ENCODE measurements at regions not wholly inside any gene's neighbourhood (a gene's known extent, or its start where the extent isn't known, plus 50 kb on each side); places are given as distances from the start of the nearest gene placed in this dataset.

DNA sequence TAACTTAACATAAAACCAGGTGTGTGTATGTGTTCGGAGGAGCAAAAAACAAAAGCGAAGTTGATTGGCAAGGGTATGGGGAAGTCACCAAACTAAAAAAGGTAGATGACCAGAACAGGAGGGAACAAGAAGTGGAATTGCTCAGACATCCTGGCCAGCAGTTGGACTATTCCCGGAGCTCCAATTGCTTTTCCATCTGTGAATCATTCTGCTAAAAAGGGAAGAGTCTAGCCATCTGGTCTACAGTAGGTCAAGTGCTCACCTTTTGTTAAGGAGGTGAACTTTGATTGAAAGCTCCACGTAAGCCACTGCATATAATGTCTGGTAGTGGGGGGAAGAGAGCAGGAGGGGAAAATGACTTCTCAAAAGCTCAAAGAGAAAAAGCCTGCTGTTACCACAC, 50.0 kb upstream of the BET1 start:
- no peak for FAIRE-seq

DNA sequence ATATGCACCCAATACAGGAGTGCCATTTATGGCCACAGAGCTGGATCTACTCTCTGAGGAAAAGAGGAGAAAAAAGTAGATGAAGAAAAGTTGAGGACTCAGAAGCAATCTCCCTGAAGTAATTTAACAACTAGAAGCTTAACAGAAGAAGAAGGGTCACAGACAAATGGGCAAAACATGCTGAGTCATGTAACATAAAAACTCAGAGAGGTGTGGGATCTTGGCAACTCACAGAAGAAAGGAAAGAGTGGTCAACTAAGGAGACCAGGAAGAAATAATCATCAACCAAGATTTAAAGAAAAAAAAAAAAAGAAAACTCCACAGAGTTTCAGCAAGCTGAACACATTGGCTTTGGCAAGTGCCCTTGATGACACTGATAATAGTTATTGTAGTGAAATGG, 51.8 kb upstream of the BET1 start:
- FAIRE-seq: no peak

DNA sequence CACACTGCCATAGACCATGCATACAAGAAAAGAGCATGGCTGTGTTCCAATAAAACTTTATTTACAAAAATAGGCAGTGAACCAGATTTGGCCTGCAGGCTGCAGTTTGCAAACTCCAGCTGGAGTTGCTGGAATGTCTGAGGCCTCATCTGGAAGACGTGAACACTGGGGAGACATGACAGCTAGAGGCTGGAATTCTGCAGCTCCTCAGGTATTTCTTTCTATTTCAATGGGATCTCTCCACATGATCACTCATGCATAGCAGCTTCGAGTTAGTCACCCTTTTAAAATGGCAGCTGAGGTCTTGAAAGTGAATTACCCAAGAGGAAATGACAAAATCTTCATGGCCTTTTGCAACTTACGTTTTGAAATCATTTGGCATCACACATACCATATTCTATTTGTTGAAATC, 52.6 kb upstream of the BET1 start:
- FAIRE-seq: no peak

DNA sequence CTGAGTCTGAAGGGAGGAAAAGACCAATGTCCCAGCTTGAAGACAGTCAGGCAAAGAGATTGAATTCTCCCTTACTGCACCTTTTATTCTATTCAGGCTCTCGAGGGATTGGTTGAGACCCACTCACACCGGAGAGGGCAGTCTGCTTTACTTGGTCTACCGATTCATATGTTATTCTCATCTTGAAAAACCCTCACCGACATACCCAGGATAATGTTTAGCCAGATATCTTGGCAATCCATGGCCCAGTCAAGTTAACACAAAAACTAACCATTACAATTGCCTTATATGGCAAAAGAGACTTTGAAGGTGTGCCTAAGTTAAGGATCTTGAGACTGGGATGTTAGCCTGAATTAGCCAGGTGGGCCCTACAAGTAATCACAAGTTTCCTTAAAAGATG, 53.8 kb upstream of the BET1 start:
- no peak for FAIRE-seq

DNA sequence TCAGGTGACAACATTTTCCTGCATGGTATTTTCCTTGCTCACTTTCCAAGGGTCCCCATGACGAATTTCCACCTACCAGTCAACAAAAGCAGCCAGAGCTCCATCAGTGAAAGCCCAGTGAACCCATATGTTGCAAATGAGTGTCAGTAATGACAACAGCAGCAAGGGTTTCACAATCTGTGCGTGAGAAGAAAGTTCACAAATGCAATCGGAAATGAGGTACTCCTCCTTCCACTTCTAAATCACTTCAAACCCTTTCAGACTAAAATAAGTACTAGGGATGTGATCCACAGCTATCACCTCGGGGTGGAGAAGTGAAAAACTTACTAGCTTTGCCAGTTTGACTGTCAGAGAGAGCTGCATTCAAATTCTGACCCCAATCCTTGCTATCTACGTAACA, 55.6 kb upstream of the BET1 start:
- no peak for FAIRE-seq

DNA sequence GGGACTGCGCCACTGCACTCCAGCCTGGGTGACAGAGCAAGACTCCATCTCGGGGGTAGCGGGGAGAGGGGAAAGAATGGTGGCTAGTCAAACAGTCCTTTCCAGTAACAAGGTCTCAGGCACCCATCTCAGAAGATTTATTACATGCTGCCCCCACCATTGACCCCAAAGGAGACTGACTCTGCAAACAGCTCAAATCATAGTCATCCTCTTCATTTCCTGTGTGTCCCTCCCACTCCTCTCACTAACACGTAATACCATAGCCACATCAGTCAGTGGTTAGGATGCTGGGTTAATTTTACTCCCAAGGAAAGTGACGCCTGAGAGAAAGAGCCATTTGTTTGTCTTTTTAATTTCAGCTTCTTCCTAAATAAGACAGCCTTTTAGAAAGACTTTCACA, 56.6 kb upstream of the BET1 start:
- FAIRE-seq: no peak

DNA sequence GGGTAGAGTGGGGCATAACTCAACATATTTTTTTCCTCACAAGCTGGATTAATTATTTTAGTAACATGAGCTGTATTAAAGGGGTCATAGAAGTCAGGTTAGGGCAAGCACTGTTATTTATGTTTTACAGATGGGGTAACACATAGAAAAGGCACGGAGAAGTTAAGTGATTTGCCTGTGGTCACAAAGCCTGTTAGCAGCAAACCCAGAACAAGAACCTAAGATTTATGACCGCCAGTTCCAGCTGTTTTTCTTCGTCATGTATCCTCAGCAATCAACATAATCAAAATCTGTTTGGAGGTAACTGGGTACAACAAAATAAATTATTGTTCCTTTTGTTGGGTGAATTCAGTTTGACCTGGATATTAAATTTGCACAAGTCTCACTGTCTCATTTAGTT, 57.2 kb upstream of the BET1 start:
- no peak for FAIRE-seq

DNA sequence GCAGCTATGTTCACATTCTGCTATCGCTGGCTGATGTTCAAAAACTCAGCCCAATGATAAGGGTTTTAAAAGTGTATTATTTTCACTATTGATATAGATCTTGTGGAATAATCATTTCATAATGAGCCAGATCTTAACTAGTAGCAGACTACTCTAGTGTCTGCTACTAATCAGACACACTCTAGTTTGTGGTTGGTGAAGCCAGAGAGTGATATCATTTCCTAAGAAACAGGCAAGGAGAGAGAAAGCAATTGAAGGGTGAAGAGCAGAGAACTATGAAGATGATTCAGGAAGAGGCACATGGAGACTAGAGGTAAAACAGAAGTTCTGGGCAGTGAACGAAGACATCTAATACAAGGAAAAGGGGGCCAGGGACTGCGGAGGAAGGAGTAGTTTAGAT, 58.2 kb upstream of the BET1 start:
- FAIRE-seq: no peak

DNA sequence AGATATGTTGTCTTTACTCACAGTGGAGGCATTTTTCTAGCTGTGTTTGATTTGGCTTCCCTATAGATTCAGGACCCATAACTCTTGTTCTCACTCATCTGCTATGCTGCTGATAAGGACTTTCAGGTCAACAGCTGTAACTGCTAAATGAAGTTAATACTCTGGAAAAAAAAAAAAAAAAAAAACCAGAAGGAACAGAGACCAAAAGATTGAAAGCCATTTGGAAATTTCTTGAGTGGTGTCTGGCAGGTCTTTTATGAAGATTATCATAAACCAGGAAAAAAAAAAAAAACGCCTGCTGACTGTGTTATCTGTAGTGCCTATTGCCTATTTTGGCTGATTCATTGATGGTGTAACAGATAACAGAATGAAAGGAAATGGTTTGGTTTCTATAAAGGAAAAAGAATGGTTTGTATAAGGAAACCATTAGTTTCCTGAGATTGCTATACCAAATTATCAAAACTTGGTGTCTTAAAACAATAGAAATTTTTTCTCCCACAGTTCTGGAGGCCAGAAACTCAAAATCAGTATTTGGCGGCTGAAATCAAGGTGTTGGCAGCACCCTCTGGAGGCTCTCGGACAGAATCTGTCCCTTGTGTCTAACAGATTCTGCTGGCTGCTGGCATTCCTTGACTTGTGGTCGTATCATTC, 60.5 kb upstream of the BET1 start:
- no peak for FAIRE-seq

DNA sequence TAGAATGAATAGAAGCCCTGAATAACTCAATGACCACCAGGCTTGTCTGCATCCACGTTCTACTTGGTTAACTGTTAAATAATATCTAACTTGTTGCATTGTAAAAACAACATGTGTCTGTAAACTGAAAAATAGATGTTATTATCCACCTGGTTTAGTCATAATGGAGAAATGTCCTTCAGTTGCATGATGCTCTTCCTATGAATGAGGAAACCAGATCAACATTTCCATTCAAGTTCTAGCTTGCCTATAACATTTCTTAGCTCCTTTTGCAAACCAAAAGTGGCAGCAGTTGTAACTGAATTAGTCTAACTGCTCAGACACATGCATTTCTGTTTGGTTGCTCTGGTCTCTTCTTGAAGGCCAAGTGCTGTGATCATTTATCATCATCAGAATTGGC, 62.9 kb upstream of the BET1 start:
- no peak for FAIRE-seq

DNA sequence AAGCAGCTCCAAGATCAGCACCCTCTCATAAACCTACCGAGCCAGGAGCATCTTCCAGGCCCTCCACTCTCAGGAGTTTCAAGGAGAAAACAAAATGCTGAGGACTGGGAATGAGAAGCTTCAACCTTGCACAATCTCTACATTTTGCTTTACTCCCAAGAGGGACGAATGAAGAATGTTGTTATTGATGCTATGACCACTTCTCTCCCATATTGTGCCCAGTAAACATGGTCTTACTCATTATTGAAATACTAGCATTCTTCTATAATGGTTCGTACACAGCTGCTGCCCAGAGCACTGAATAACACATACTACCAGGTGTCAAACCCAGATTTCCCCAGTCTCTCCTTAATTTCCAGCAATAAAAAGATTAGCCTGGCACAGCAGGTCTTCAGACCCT, 63.4 kb upstream of the BET1 start:
- FAIRE-seq: no peak

DNA sequence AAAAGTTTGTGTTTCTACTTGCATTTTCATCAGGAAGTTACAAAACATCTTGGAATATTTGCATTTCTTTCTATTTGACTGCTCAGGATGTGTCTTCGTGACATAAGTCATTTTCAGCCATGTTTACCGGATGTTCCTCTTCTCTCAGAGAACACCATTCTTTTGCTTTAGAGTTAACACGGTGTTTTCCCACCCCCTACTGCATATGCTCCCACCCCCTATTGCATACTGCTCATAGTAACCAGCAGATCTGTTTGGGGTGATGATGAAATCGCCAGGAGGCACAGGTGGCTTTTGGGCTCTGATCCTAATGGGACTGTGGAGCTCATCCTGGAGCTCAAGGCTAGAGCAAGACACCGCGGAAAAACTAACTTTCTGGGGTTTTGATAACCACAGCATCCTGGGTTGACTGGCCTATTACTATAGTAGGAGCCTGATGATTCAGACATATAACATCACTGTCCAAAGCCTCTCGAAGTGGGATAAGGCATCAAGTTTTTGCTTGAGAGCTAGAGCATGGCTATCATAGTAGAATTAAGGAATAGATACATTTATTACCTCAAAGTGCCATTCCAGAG, 65.1 kb upstream of the BET1 start:
- FAIRE-seq: no peak

DNA sequence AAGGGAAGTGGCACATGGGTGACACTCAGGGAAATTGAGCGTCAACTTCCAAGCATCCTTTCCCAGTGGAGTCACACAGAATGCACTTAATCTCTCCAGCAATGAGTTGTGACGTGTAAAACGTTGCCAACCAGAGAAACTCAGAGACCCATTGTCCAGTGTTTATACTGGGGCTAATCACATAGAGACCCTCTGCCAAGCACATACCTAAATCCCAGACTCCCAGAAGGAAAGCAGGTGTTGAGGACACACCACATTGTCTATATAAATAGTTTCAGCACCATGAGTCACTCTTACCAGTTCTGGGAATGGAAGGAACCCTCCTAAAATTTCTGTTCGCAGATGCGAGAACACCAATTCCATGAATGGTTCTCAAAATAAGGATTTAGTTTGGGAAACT, 76.4 kb upstream of the BET1 start:
- FAIRE-seq: no peak

DNA sequence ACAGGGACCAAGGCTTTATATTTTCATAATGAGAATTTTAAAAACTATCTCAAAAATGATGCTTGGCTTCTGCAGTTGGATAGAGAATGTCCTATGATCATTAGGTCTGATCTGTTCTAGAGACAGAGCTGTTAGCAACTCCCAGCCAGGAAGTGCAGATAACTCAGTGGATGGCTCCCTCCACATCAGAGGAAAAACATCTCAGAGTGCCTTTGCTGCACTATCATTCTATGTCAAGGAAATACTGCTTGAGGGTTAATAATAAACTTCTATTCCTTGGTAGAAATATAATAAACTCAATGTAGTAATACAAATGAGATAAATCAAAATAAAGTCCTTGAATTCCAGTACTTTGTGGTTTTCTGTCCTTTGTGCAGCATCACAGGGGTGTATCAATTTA, 78.0 kb upstream of the BET1 start:
- FAIRE-seq: no peak

DNA sequence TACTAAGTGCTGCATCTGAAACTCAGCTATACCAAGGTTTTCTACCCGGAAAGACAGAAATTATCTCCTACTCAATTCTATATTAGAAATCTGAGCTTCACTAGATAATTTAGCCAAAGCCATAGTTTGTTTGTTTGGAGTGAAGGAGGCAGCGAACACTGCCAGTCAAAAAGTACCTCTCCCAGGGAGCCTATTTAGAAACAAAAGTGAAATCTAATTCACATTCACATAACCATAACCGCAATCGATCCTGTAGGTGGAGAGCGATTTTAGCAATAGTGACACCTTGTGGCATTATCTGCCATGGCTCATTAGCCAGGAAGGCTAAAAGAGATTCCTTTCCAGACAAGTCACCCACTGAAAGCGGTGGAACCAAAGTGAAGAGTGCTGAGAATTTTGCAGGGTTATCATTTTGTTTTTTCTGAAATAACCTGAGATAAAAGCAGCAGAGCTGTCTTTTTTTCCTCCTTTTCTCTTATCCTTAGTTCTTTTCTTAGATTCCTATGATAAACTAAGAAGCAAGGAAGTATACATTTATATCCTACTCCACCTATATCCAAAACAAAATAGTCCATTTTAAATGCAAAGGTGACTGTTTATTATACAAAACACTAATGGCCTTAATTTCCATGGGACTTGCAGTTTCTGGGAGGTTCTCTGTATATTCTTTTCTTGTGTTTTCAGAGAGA, 83.7 kb upstream of the BET1 start:
- peak; percentile 88 for FAIRE-seq

DNA sequence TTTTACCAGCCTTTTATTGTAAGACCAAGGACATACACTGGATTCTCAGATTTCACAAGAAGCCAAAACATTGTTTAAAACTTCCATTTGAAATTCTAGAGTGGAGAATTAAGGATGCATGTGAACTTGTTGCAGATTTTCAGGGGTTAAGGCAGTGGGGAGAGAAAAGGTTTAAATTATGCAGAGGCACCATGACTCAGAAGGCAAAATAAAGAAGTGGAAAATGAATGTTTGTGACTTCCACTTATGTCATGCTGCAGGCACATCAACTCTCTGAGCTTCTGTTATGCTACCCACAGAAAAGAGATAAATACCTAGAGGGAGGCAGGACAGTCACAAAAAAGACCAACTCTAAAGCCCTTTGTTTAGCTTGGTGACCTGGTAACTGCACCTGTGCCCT, 84.4 kb upstream of the BET1 start:
- FAIRE-seq: no peak

DNA sequence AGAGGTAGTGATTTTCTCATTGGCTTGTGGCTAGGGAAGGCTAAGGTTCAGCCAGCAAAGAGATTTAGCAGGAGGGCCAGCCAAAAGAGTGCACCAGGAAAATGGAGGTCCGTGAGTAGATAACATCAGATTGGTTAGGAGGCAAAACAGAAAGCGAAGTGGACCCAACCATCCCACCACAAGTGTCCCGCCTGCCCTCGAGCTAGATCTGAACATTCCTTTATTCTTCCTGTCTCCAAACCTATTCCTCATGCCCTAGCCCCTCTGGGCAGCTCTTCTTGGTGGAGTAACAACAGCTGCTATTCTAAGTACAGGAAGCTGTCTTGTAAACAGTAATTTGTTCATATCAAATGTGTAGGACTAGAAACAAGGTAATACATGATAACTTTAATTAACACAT, 85.7 kb upstream of the BET1 start:
- no peak for FAIRE-seq

DNA sequence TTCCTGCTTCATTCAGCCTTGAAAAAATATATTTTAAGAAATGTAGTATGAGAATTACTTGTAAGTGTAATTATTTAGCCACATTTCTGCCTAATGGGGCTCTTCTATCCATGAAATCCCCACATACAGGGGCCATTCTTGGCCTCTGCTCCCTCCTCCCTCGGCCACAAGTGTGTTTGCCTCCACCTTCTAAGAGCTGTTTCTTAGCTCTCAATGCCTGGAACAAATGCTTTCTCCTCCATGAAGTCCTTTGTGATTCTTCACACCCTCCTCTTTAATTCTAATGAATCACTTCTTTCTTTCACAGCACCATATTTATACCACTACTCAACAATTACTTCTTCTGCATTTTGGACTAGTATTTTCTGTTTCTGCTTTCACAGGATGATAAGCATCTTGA, 88.8 kb upstream of the BET1 start:
- FAIRE-seq: no peak

DNA sequence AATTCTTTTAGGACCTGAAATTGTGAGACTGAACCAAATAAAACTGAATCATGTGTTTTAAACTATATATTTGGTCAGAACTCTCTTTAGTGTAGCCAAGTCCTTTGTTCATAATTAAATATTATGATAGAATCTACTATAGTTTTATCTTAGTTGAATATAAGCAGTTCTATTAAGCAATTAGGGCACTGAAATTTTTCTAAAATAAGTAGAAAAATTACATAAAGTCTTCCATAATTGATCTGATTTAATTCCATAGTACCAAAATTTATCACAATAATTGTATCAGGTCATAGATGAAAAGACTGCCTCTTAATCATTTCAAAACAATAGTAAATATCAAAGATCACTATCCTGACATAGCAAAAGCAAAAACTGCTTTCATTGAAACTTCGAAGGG, 90.1 kb upstream of the BET1 start:
- FAIRE-seq: no peak

DNA sequence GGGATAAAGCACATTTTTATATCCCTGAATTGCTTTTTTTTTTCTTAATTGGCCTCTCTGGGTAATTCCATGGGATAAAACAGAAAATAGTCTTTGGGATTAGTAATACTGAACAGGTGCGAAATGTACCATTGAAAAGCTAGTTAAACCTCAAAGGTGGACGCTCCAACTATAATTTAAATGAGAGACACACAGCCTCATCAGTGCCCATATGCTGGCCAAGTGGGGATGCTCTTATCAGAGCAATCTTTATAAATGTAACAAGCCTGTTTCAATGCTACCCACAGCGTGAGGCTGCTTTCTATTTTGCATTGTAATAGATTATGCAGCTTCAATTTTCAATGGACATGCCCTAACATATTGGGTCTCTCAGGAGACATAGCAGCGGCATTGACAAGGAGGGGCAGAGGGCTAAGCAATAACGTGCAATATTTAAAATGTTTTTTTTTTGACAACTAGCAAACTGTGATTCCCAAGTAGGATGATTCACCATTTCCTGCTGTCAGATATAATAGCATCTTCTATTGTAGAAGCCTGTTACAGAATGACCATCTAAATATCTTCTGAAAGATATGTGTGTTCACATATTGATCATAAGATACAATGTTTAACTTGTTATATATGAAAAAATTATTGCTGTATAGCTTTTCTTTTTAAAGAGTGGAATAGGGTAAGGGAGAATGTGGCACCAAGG, 91.3 kb upstream of the BET1 start:
- no peak for FAIRE-seq

DNA sequence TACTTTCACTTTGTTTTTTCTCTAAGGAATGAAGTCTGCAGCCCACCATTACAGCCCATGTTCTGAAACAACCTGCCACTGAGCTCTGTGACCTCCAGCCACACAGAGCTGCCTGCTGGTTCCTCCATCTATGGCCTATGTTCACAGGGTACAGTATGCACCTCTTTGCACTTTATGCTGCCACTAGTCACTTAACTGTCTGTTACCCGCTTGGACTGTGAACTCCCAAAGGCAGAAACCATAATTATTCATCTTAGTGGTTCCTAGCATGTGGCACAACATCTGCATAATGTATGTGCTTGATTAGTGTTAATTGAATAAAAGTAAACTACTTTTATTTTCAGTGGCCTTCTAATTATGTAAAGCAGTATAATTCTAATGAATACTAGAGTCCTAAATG, 95.5 kb upstream of the BET1 start:
- no peak for FAIRE-seq

DNA sequence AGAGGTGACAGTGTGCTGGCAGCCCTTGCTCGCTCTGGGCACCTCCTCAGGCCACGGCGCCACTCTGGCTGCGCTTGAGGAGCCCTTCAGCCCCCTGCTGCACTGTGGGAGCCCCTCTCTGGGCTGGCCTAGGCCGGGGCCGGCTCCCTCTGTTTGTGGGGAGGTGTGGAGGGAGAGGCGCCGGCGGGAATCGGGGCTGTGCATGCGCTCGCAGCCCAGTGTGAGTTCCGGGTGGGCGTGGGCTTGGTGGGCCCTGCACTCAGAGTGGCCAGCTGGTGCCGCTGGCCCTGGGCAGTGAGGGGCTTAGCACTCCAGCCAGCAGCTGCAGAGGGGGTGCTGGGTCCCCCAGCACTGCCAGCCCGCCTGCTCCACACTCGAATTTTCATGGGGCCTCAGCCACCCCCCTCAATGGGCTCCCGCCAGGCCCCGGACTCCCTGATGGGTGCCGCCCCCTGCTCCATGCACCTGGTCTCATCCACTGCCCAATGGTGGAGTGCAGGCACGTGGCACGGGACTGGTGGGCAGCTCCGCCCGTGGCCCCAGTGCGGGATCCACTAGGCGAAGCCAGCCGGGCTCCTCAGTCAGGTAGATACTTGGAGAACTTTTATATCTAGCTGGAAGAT, 96.7 kb upstream of the BET1 start:
- FAIRE-seq: no peak

DNA sequence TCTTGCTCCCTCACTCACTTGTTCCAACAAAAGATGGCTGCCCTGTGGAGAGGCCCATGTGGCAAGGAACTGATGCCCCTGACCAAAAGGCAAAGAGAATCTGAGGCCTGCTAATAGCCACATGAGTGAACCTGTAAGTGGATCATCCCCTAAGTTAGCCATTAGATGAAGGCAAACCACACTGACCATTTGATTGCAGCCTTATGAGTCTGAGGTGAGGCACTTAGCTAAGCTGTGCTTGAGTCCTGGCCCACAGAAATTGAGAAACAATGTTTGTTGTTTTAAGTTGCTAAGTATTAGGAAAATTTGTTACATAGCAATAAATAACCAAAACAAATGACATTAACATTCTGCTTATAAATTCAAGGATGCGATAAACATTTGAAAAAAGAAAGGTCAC, 100.1 kb upstream of the BET1 start:
- no peak for FAIRE-seq

DNA sequence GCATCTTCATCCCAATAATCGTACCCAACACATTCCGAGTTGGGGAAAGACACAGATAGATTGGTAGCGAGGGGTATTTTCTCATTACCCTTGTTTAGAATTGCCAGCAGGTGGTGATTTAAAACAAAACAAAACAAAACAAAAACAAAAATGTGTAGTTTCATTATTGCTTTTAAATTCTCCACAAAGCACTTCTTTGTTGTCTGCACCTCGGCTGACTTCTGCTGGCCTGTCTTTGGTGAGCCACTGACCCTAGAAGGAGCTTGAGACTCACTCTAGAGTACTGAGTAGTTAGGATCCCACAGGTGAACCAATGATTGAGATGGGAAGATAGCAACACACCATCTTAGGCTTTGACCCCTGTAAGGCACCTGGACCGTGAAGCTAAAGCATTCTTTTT, 105.4 kb upstream of the BET1 start:
- no peak for FAIRE-seq

Measured in A204.1 (cell line).